Stimulated activated CD4-positive, alpha-beta T cell treated with anti-CD3 and anti-CD28 coated beads, Interleukin-1b, Interleukin-23, amount 100 ng/mL, for 4 hours (primary cell): ENCODE measurements at regions not wholly inside any gene's neighbourhood (a gene's known extent, or its start where the extent isn't known, plus 50 kb on each side); places are given as distances from the start of the nearest gene placed in this dataset.

Experiments
- DNase-seq, 2 donors: peaks; one replicate each; pipeline ENCODE4 v3.0.0-alpha.2; 2020; ENCODE audit warnings: low read depth in 2 of 2

DNA sequence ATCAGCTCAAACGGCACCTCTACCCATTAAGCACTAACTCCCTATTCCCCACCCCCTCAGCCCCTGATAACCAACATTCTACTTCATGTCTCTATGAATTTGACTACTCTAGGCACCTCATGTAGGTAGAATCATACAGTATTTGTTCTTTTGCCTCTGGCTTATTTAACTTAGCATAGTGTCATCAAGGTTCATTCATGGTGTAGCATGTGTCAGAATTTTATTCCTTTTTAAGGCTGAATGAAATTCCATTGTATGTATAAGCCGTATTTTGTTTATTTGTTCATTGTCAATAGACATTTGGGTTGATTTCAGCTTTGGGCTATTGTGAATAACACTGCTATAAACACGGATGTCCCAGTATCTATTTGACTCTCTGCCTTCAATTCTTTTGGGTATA is 794.9 kb upstream of the SOX9 start:
- DNase-seq, result no peak

- no peak for DNase-seq
Measured at GRCh38 chr17:71327376-71328059, 793.3 kb upstream of the SOX9 start.

DNA sequence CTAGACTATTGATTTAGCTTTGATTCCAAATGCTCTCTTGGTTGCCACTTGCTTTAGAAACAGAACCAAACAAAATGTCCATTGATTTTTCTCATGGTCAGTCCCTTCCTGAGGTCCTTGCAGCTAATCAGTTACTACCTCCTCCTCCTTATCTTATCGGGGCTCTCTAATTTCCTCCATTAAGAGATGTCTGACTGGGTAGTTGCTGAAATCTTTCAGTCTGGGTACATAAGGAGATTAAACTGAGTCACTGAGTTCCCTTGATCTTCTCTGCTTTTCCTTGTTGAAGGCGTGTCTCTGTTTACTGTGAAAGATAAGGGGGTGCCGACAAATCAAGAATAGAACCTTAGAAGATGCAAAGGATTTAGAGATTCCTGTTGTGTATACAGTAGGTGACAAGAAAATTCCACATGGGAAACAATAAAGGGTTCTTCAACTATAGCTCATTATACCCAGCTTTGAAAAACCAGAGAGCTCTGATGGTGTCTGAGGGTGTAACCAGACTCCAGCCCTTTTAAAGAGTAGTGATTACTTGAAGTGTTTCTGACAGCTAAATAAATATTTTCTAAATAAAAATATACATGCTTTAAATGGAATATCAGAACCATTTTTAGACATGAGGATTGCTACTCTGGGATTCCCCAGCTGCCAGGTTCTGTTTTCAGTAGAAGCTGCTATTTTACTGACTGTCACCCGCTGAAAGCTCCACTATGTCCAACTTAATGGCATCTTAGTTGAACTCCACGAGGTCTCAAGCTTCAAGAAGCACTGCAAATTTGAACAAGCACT is 791.3 kb upstream of the SOX9 start:
- DNase-seq, result no peak

- no peak for DNase-seq
Measured at GRCh38 chr17:71330099-71330375, 790.8 kb upstream of the SOX9 start.

DNA sequence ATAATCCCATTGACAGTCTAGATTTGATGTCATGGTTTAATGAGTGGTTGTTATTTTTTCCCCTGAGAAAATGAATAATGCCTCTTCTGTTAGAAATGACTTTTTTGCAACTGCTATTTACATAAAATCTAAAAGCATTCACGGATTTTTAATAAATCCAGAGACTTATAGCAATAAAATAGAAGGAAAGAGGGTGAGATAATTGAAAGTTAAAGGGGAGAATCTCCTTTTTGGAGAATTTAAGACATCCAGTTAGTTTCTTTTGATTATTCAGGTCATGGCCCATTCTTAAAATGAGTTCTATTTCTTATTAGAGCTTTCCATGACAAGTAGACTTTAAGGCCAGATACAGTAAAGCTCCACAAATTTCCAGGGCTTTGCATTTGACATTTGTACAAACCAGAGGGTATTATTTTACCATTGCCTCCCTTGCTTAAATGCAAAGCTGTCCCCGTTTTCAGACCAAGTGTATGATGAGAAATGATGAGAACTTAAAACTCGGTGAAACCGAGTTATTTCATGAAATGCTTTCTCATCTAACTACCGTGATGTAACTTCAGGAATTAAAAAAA is 789.0 kb upstream of the SOX9 start:
- DNase-seq, result no peak

DNA sequence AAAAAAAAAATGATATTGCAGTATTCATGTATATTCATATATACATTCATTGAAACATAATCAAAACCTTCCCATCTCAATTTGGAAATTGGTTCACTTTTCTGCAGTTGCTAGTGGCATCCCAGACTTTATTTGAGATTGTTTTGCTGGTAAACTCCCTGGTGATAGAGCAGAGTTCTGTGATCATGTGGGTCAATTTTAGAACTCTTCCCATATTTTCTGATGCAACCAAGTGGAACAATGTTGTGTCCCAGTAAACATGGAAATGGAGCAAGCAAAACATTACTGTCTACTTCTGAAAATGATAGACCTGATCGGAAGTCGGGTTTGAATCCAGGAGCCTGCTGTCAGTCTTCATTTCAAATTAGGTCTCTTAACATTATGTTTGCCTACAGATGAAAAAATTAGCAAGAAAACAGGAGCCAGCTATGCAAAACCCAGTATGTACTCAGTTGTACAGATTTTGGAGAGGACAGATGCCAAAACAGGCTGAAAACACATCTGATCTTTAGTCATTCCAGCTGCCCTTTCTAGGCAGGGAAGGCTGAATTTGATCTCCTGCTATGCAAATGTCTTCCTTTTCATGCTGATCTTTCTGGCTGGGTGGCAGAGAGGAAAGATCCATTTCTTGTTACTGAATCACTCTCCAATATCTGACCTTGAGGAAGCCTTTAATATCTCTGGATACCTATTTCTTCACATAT is 786.6 kb upstream of the SOX9 start:
- no peak for DNase-seq

DNA sequence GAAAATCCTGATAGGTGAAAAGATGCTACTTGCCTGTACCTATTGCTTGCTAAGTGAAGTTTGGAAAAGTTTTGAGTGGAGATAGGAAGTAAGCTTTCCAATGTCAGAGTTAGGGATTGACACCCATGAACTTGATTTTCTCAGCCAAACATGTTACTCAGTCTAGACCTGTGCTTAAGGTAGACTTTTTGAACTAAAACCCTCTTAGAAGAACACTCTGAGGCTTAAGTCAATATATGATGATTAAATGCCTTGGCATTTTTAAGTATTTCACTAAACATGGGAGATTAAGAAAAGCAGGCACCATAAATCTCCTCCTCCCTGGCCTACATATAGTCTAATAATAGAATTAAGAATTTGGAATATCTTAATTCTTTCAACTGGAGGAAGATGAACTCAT is 785.6 kb upstream of the SOX9 start:
- no peak for DNase-seq

GRCh38 chr17:71337938-71338337 is 782.9 kb upstream of the SOX9 start:
- no peak for DNase-seq

DNA sequence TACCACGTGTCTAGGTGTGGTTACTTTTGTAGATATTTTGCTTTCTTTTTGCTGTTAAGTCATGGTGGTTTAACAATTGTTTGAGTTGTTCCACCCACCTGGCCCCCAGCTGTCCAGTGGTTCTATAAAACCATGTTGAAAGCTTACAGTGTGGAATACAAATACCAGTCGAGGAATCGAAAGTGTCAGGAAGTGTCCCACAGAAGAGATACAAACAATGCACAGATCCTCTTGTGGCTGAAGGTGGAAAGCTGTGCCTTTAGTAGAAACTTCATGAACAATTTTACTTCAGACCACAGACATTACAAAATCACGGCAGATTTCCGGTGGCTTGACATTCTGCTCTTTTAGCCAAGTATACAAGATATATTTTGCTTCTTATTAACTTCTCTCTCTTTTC is 782.4 kb upstream of the SOX9 start:
- DNase-seq, result no peak

DNA sequence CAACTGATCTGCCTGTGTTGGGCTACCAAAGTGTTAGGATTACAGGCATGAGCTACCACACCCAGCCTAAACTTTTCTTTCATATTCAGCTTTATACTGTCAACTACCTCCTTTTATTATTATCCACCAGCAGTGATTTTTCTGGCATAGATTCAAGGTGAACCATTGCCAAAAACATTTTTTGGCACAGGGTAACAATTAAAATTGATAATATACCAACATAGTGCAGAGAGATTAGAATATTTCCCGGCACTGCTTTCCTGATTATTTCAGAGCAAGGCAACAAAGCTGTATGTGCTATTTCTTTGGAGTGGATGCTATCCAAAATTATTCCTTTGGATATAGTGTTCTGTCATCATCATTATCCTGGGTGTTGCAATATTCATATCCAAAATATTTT is 781.6 kb upstream of the SOX9 start:
- DNase-seq, result no peak

- DNase-seq, result no peak
Measured at GRCh38 chr17:71342737-71343136, 778.1 kb upstream of the SOX9 start.

DNA sequence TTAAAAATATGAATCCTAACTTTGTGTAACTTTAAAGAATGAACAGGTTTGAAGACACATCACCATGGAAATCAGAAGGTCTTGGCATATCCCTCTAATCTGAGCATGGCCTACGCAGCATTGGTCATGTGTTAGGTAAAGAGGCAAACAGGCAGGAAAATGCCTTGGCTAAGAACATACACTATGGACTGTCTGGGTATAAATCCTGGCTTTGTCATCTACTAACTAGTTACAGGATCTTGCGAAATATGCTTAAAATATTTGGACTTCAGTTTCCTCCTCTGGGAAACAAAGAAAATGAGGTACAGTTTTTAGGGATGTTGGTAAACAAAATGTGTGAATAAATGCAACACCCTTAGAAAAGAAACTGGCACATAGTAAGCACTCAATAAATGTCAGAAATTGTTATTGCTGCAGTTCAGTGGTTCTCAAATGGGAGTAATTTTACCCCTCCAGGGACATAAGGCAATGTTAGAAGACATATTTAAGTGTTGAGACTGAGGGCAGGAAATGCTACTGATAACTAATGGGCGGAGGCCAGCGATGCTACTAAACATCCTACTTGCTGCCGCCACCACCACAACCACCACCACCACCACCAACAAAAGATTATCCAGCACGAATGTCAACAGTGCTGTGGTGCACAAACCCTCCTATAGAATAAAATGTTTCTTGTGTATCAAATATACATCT is 770.8 kb upstream of the SOX9 start:
- DNase-seq, result no peak

GRCh38 chr17:71360301-71360700 is 760.5 kb upstream of the SOX9 start:
- DNase-seq, result no peak

- DNase-seq, result no peak
Measured at GRCh38 chr17:71361656-71362450, 759.0 kb upstream of the SOX9 start.

DNA sequence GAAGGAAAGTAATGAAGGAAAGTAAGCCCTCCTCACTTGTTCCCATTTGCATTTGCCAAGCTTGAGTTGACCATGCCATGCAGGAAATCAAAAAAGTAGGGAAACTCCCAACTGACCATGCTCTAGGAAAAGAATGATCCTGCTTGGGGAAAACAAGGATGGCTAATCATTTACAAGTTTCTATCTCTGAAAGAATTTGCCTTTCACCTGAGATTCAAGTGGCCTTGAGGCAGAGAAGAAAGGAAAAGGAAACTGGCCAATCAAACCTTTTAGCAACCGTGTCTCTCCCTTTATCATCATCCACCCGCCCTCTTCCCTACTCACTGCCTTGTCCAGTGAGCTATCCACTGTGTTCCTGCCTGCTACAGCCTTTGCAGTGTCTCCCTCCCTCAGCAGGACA is 757.2 kb upstream of the SOX9 start:
- no peak for DNase-seq

- DNase-seq, result no peak
Measured at GRCh38 chr17:71371809-71372208, 749.0 kb upstream of the SOX9 start.

DNA sequence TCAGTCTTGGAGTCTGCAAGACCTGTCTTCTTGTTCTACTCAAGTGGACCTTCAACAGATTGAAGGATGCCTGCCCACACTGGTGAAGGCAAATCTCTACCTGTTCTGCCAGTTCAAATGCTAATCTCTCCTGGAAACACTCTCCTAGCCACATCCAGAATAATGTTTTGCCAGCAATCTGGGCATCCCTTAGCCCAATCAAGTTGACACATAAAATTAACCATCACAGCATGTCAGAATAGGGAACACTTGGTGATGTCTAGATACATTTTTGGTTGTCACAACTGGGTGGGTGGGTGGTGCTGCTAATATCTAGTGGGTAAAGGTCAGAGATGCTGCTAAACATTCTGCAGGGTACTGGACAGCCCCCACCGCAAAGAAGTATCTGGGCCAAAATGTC is 744.9 kb upstream of the SOX9 start:
- DNase-seq, result no peak

DNA sequence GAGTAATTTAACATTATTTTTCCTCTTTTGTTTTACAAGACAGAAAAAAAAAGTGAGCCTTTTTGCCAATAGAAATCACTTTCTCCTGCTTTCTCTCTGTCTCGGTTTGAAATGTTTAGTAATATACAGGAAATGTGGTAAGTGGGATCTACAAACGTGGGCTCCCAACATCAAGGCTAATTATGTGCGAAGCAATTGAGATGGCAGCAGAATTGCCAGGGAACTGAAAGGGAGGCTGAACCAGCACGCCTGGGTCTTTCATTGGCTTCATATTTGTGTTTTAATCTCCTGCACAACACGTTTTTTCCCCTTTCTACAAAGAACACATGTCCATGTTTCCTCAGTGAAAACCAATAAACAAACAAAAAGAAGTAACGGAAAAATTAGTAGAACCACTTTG is 743.9 kb upstream of the SOX9 start:
- DNase-seq, result no peak

DNA sequence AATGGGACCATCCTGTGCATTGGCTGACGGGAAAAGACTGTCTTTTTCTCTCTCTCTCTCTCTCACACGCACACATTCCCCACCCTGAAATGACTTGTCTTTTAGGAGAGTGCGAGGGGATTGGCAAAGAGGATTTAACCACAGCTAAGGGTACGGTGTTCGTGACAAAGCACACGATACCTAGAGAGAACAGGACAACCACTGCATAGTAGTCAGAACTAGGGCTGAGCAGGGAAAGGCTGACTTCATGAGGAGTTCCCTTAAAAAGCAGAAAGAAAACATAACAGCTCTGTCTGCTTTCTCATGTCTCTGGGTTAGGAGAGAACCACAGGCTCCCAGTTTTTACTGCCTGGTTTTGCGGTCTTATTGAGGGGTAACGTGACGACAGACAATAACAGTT is 742.8 kb upstream of the SOX9 start:
- no peak for DNase-seq

DNA sequence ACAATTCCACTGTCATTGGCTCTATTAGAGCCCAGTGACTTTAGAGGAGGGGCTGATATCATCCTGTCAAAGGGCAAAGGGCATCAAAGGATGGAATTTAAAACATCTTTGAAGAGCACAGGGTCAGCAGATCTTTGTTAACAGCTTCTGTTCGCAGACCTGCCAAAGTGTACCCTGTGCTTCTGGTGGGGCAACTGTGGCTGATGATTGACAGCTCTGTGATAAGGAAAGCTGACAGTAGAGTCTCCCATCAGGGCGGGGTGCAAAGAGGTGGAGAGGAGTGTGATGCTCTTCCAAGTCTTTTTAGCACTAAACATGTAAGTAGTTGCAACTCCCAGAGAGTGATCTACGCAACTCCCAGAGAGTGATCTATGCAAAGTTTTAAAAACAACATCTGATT is 742.1 kb upstream of the SOX9 start:
- DNase-seq, result no peak

DNA sequence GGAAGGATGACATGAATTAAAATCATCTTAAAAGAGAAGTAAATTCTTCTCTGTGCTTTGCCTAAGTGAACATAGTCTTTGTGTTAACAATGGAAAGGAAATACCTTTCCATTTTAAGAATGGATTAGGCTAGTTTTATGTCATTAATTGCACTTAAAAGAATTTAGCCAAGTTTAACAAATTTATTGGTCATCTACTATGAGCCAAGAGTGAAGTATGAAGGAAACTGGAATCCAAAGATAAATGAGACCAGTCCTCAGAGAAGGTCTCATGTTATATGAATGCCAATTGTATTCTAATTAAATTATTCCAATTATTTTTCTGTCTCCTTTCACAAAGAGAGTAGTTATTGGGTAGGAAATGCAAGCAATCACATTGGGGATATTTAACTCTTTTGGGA is 741.3 kb upstream of the SOX9 start:
- DNase-seq, result no peak

- no peak for DNase-seq
Measured at GRCh38 chr17:71380535-71380934, 740.3 kb upstream of the SOX9 start.
